ENCODE measurements at regions not wholly inside any gene's neighbourhood (a gene's known extent, or its start where the extent isn't known, plus 50 kb on each side); places are given as distances from the start of the nearest gene placed in this dataset.
"Not testable (repeated sequence)": the region's sequence is repeated elsewhere in the genome, so short reads cannot be mapped to it uniquely, and the experiment has no call there.

DNA sequence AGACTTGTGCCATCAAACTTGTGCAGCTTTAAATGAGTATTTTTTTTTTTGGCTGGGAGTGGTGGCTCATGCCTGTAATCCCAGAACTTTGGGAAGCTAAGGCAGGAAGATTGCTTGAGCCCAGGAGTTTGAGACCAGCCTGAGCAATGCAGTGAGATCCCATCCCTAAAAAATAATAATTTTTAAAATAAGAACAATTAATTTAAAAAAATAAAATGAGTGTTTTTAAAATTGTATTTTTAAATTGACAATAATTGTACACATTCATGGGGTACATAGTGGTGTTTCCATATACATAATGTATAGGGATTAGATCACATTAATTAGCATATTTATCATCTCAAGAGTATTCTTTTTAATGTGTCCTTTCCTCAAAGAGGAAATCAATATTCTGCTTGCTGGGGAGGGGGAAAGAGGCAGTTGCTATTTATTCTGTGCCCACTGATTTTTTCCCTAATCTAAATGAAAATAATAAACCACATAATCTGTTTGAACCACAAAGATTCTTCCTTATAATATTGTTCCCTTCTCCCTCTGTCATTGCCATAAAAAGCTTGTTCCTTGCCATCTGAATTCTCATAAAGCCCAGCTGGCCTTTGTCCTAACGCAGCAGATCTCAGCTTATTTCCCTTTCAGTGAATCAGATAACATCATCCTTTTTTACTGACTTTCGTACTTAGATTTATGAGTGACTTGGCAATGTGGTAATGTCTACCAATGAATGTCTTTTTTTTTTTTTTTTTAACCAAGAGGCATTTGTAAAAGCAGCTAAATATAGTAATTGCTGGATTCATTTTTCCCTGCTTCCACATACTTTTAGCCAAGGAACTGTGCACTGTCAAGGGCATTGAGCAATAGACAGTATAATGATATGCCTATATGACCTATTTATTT is 81.8 kb upstream of the RUBCNL start:
- no peak overlapping the region for H2BK5ac ChIP-seq (ENCODE audit: low read depth, low read length, poor library complexity, severe bottlenecking)
- BruUV-seq (replicated peaks) = no TSS peak
- no peak overlapping the region for H3K4ac ChIP-seq (ENCODE audit: low read depth, low read length)
- no peaks in the 10 kb centered on the region for H3K9me1 ChIP-seq (ENCODE audit: insufficient read depth, low read length)
- no peak overlapping the region for H3K56ac ChIP-seq (ENCODE audit: extremely low read depth, insufficient read depth, low read length)
- H3K23ac ChIP-seq (ENCODE audit: low read depth, low read length) = no peak overlapping the region
- H3K9me3 ChIP-seq (ENCODE audit: control insufficient read depth, insufficient read depth, low read length) = no peaks in the 10 kb centered on the region
- H3K4me1 ChIP-seq (ENCODE audit: control insufficient read depth, insufficient read depth, low read length) = no peaks in the 10 kb centered on the region
- no peak overlapping the region for H2BK20ac ChIP-seq (ENCODE audit: low read depth, low read length)
- no peak overlapping the region for H3K27ac ChIP-seq (ENCODE audit: insufficient read depth, low read length)
- no peaks in the 10 kb centered on the region for H3K36me3 ChIP-seq (ENCODE audit: control insufficient read depth, insufficient read depth, low read length)
- DNase-seq (no peak), ATAC-seq (ENCODE audit: low read depth) (no peak; the same call in 1 of the 2 replicates)
- H3K9ac ChIP-seq (ENCODE audit: low read depth, low read length) = no peak overlapping the region
- no peak overlapping the region for H3K4me3 ChIP-seq (ENCODE audit: insufficient read depth, low read depth, low read length)
- POLR2A ChIA-PET (ENCODE audit: unreplicated experiment) = no interaction called here
- H2AFZ ChIP-seq (replicated peaks; ENCODE audit: low read length, poor library complexity) = no peak overlapping the region
- CTCF ChIA-PET = interaction anchor here (0.7 kb wide), 1 partner anchor 14 kb away, joined by 7 read pairs; no protein-coding TSS in a partner anchor
- no peaks in the 10 kb centered on the region for H4K20me1 ChIP-seq (ENCODE audit: insufficient read depth, low read length)
- H3K79me1 ChIP-seq (ENCODE audit: low read depth in 1 of 2, low read length in 2 of 2) = no peaks in the 10 kb centered on the region
- H2AK9ac ChIP-seq (replicated peaks; ENCODE audit: low read depth, low read length, poor library complexity) = no peak overlapping the region
- no peak overlapping the region for H3K4me2 ChIP-seq (ENCODE audit: low read depth, low read length)
- no peak overlapping the region for H4K5ac ChIP-seq (ENCODE audit: low read depth, low read length)
- H4K91ac ChIP-seq (ENCODE audit: insufficient read depth, low read depth, low read length) = no peak overlapping the region
- no peak overlapping the region for H3K14ac ChIP-seq (replicated peaks; ENCODE audit: low read depth, low read length)
- H3K18ac ChIP-seq (ENCODE audit: low read depth, low read length) = no peak overlapping the region
- dilution Hi-C loops (cut with HindIII; ENCODE audit: low sequenced_read_pairs, unreplicated experiment) (no loop called here), in situ Hi-C loops (cut with MboI; ENCODE audit: low sequenced_read_pairs) (no loop called here), intact Hi-C loops (cut with micrococcal nuclease) (no loop called here)
- WGBS, 2 experiments (ENCODE audit: extremely low coverage in 2 of 2, insufficient read length in 1 of 2) = no CpG with 5 or more reads among the region's 2 CpGs
- H3K27me3 ChIP-seq (ENCODE audit: control insufficient read depth, insufficient read depth, low read length) = no peaks in the 10 kb centered on the region
- no peak overlapping the region for H2BK15ac ChIP-seq (ENCODE audit: low read depth, low read length)
- no peak overlapping the region for H2AK5ac ChIP-seq (ENCODE audit: low read depth, low read length)
- TF ChIP-seq MXI1 (IDR thresholded peaks at IDR 0.05; ENCODE audit: borderline replicate concordance, low read depth, low read length) (no peak), CEBPB (IDR thresholded peaks at IDR 0.05; ENCODE audit: low read depth, low read length) (peak; percentile 30; the same call in 1 of the 2 replicates)
- H4K8ac ChIP-seq (ENCODE audit: low read depth in 2 of 2, low read length in 2 of 2) = no peak overlapping the region
- H2BK120ac ChIP-seq (ENCODE audit: low read depth, low read length) = no peak overlapping the region

DNA sequence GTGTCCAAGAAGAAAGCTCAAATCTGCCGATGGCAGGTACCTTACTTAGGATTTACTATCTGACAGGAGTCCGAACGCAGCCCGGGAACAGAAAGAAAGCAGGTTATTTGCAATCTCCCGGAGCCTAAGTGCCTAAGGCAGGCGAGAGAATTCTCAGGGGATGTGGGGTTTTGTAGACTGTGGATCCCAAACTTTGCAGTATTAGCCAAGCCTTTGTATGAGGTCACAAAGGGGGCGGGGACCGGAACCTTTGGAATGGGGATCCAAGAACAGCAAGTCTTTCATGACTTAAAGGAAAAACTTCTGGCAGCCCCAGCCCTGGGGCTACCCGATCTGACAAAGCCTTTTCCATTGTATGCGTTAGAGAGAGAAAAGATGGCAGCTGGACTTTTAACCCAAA is 80.6 kb upstream of the RUBCNL start:
- DNase-seq; H3K9me3 ChIP-seq (ENCODE audit: control insufficient read depth, insufficient read depth, low read length); CTCF ChIA-PET; H3K23ac ChIP-seq (ENCODE audit: low read depth, low read length); H3K4me1 ChIP-seq (ENCODE audit: control insufficient read depth, insufficient read depth, low read length); H3K18ac ChIP-seq (ENCODE audit: low read depth, low read length); H4K5ac ChIP-seq (ENCODE audit: low read depth, low read length); H3K36me3 ChIP-seq (ENCODE audit: control insufficient read depth, insufficient read depth, low read length); intact Hi-C loops (cut with micrococcal nuclease); H3K4me2 ChIP-seq (ENCODE audit: low read depth, low read length); H4K20me1 ChIP-seq (ENCODE audit: insufficient read depth, low read length); H3K56ac ChIP-seq (ENCODE audit: extremely low read depth, insufficient read depth, low read length); H3K79me1 ChIP-seq (ENCODE audit: low read depth in 1 of 2, low read length in 2 of 2); H2BK5ac ChIP-seq (ENCODE audit: low read depth, low read length, poor library complexity, severe bottlenecking); H3K9me1 ChIP-seq (ENCODE audit: insufficient read depth, low read length); dilution Hi-C loops (cut with HindIII; ENCODE audit: low sequenced_read_pairs, unreplicated experiment); H3K4ac ChIP-seq (ENCODE audit: low read depth, low read length); H3K27me3 ChIP-seq (ENCODE audit: control insufficient read depth, insufficient read depth, low read length); BruUV-seq (replicated peaks); H4K91ac ChIP-seq (ENCODE audit: insufficient read depth, low read depth, low read length); H3K4me3 ChIP-seq (ENCODE audit: insufficient read depth, low read depth, low read length); H3K27ac ChIP-seq (ENCODE audit: insufficient read depth, low read length); H3K9ac ChIP-seq (ENCODE audit: low read depth, low read length); H3K14ac ChIP-seq (replicated peaks; ENCODE audit: low read depth, low read length); POLR2A ChIA-PET (ENCODE audit: unreplicated experiment); H2BK15ac ChIP-seq (ENCODE audit: low read depth, low read length); H2BK20ac ChIP-seq (ENCODE audit: low read depth, low read length); H2AK9ac ChIP-seq (replicated peaks; ENCODE audit: low read depth, low read length, poor library complexity); H2BK120ac ChIP-seq (ENCODE audit: low read depth, low read length); ATAC-seq (ENCODE audit: low read depth); H2AK5ac ChIP-seq (ENCODE audit: low read depth, low read length); H2AFZ ChIP-seq (replicated peaks; ENCODE audit: low read length, poor library complexity); in situ Hi-C loops (cut with MboI; ENCODE audit: low sequenced_read_pairs); H4K8ac ChIP-seq (ENCODE audit: low read depth in 2 of 2, low read length in 2 of 2): not testable (repeated sequence)
- WGBS, 2 experiments (ENCODE audit: extremely low coverage in 2 of 2, insufficient read length in 1 of 2) = 90% methylated on average over 2 of the region's 10 CpGs; no CpG with 5 or more reads in 1 of the 2 experiments
